ENCODE measurements at regions not wholly inside any gene's neighbourhood (a gene's known extent, or its start where the extent isn't known, plus 50 kb on each side); places are given as distances from the start of the nearest gene placed in this dataset.

DNA sequence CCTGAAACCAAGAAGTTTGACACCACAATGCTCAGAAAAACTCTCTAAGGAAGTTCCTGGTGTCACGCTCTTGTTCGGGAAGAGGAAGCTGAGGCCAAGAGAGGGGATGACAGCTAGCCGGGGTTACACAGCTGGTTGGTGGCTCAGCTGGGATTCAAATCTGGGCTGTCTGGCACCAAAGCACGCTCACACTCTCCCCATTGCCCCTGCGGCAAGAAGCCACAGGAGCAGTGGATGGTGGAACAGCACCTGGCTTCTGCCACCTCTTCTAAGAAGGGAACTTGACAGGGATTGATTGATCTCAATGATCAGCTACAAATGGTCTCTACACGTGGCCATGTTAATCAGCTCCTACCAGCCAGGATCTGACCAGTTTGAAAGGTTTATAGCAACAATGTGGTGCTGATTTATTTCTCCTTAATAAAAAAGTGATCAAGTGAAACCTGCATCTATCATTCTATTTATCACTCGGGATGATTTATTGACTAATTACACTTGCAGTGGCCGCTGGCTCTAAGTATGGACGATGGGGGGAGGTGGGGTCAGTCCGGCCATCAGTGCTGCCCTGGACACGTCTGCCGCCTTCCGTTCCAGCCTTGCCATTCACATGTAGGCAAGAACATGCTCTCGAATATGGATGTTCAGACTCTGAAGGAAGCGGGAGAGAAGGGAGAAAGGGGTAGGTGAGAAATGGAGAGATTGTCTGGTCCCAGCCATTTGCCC is 71.9 kb upstream of the TOP1 start:
- FAIRE-seq (no peak), DNase-seq (ENCODE audit: low spot score) (no peak), ATAC-seq (no peak)
- ChIA-PET POLR2A (no interaction called here), CTCF (ENCODE audit: low intra/inter-chr PET ratio, low total read pairs) (no interaction called here)
- Histone ChIP-seq H3K9ac (ENCODE audit: insufficient read depth, low read depth, low read length) (no peak overlapping the region), H2AFZ (ENCODE audit: low read length) (no peak overlapping the region), H3K9me3 (ENCODE audit: low read length) (no peaks in the 10 kb centered on the region), H4K20me1 (ENCODE audit: insufficient read depth, low read length) (no peaks in the 10 kb centered on the region), H3K27ac (ENCODE audit: extremely low read length, insufficient read depth, low read length) (no peak overlapping the region), H3K27me3 (ENCODE audit: control insufficient read depth in 1 of 2, insufficient read depth in 2 of 2, low read length in 2 of 2) (peaks cover 0 to 9% of the 10 kb centered on the region in 2 experiments; a peak in 1 of 5 replicates), H3K79me2 (ENCODE audit: insufficient read depth, low read length) (no peaks in the 10 kb centered on the region), H3K4me2 (ENCODE audit: low read depth, low read length) (no peak overlapping the region), H3K4me1 (ENCODE audit: insufficient read depth, low read length) (no peaks in the 10 kb centered on the region), H3K36me3 (replicated peaks in 1 of 2; ENCODE audit: control insufficient read depth in 1 of 2, insufficient read depth in 2 of 2, low read length in 2 of 2) (no peaks in the 10 kb centered on the region), H3K4me3 (replicated peaks in 1 of 3; ENCODE audit: insufficient read depth in 1 of 3, low read depth in 2 of 3, low read length in 3 of 3) (no peak overlapping the region)
- 41% methylated on average over 15 of the region's 15 CpGs for WGBS (ENCODE audit: low lambda C conversion rate)
- in situ Hi-C loops (cut with HindIII; ENCODE audit: extremely low pct_ligation_motif_present, low pct_unique_long_range_greater_than_20kb) (no loop called here), intact Hi-C loops (cut with micrococcal nuclease; ENCODE audit: unreplicated experiment) (no loop called here)
- BruUV-seq (replicated peaks): no TSS peak
- TF ChIP-seq MAFK (conservative IDR thresholded peaks at IDR 0.05 in 1 of 2, IDR thresholded peaks at IDR 0.05 in 1 of 2; ENCODE audit: low read length in 2 of 2) (no peak), RBAK (CRISPR knock-in tag; IDR thresholded peaks at IDR 0.05) (no peak), ZNF550 (CRISPR knock-in tag; IDR thresholded peaks at IDR 0.05; ENCODE audit: borderline replicate concordance) (no peak), MAF1 (CRISPR knock-in tag; IDR thresholded peaks at IDR 0.05; ENCODE audit: borderline replicate concordance) (no peak), ZNF772 (CRISPR knock-in tag; IDR thresholded peaks at IDR 0.05) (no peak), ZNF333 (CRISPR knock-in tag; IDR thresholded peaks at IDR 0.05; ENCODE audit: borderline replicate concordance) (no peak), HMGXB3 (CRISPR knock-in tag; IDR thresholded peaks at IDR 0.05; ENCODE audit: borderline replicate concordance) (no peak), ERF (CRISPR knock-in tag; IDR thresholded peaks at IDR 0.05) (no peak), XRCC5 (optimal IDR thresholded peaks at IDR 0.05; ENCODE audit: low read length) (no peak), SATB2 (CRISPR knock-in tag; IDR thresholded peaks at IDR 0.05) (no peak), MLLT10 (CRISPR knock-in tag; IDR thresholded peaks at IDR 0.05) (no peak)
- TF ChIP-seq, protein P1, sequence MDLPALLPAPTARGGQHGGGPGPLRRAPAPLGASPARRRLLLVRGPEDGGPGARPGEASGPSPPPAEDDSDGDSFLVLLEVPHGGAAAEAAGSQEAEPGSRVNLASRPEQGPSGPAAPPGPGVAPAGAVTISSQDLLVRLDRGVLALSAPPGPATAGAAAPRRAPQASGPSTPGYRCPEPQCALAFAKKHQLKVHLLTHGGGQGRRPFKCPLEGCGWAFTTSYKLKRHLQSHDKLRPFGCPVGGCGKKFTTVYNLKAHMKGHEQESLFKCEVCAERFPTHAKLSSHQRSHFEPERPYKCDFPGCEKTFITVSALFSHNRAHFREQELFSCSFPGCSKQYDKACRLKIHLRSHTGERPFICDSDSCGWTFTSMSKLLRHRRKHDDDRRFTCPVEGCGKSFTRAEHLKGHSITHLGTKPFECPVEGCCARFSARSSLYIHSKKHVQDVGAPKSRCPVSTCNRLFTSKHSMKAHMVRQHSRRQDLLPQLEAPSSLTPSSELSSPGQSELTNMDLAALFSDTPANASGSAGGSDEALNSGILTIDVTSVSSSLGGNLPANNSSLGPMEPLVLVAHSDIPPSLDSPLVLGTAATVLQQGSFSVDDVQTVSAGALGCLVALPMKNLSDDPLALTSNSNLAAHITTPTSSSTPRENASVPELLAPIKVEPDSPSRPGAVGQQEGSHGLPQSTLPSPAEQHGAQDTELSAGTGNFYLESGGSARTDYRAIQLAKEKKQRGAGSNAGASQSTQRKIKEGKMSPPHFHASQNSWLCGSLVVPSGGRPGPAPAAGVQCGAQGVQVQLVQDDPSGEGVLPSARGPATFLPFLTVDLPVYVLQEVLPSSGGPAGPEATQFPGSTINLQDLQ (CRISPR knock-in tag; IDR thresholded peaks at IDR 0.05): no peak
